WTC11 (cell line): ENCODE measurements at regions not wholly inside any gene's neighbourhood (a gene's known extent, or its start where the extent isn't known, plus 50 kb on each side); places are given as distances from the start of the nearest gene placed in this dataset.

Experiments used
- ATAC-seq: fragments of 200-7000 bp; cut with Tn5 transposase; 2 replicates; pipeline ENCODE4 v1.10.0; 2021; ENCODE audit warnings: mild to moderate bottlenecking, moderate library complexity
- CTCF ChIA-PET: fragments of 300-600 bp; sonication (Branson Sonifier 250); formaldehyde crosslinking; loops from one replicate; lab custom pipeline; 2021; ENCODE audit warnings: antibody characterized with exemption; lab: Charles Lee
- POLR2A ChIA-PET: fragments of 350-600 bp; sonication (Branson Sonifier 250); formaldehyde crosslinking; loops from one replicate; lab custom pipeline; 2021; ENCODE audit warnings: antibody characterized with exemption; lab: Charles Lee
- DNase-seq: peaks from one replicate; pipeline ENCODE4 v3.0.0; 2021; ENCODE audit warnings: low spot score
- H3K27ac Mint-ChIP-seq: 2 replicates; pipeline ENCODE4 v1.8.0; 2021; ENCODE audit warnings: mixed read lengths
- H3K27me3 Mint-ChIP-seq: 2 replicates; pipeline ENCODE4 v1.8.0; 2021; ENCODE audit warnings: low read depth, mild to moderate bottlenecking, moderate library complexity, mixed read lengths
- H3K36me3 Mint-ChIP-seq: 2 replicates; pipeline ENCODE4 v1.8.0; 2021; ENCODE audit warnings: mixed read lengths
- H3K4me1 Mint-ChIP-seq: 2 replicates; pipeline ENCODE4 v1.8.0; 2022; ENCODE audit warnings: mixed read lengths
- H3K4me3 Mint-ChIP-seq: 2 replicates; pipeline ENCODE4 v1.8.0; 2021; ENCODE audit warnings: mild to moderate bottlenecking, moderate library complexity, mixed read lengths
- H3K9me3 Mint-ChIP-seq: 2 replicates; pipeline ENCODE4 v1.8.0; 2021; ENCODE audit warnings: mixed read lengths
- AFF4 ChIP-seq: sonication (generic); formaldehyde crosslinking; IDR thresholded peaks from 2 replicates; pipeline ENCODE4 v1.8.1; 2023; ENCODE audit warnings: mild to moderate bottlenecking, missing genetic modification reagents, borderline replicate concordance
- ATF1 ChIP-seq: sonication (generic); formaldehyde crosslinking; IDR thresholded peaks from 2 replicates; pipeline ENCODE4 v1.8.1; 2023; ENCODE audit warnings: mild to moderate bottlenecking, moderate library complexity, missing genetic modification reagents
- ATF2 ChIP-seq: sonication (generic); formaldehyde crosslinking; IDR thresholded peaks from 2 replicates; pipeline ENCODE4 v1.8.1; 2022; ENCODE audit warnings: low read depth, missing genetic modification reagents, borderline replicate concordance
- CTCF ChIP-seq: fragments of 200-600 bp; IDR thresholded peaks from 2 replicates; pipeline ENCODE4 v1.8.0; 2022; ENCODE audit warnings: antibody characterized with exemption
- E2F5 ChIP-seq: sonication (generic); formaldehyde crosslinking; IDR thresholded peaks from 2 replicates; pipeline ENCODE4 v1.8.1; 2022; ENCODE audit warnings: mild to moderate bottlenecking, moderate library complexity, missing genetic modification reagents
- ESRRA ChIP-seq: sonication (generic); formaldehyde crosslinking; IDR thresholded peaks from 2 replicates; pipeline ENCODE4 v1.8.1; 2022; ENCODE audit warnings: mild to moderate bottlenecking, missing genetic modification reagents, borderline replicate concordance
- IRF2 ChIP-seq: sonication (generic); formaldehyde crosslinking; IDR thresholded peaks from 2 replicates; pipeline ENCODE4 v1.8.0; 2022; ENCODE audit warnings: low read depth, missing genetic modification reagents, borderline replicate concordance
- MLX ChIP-seq: sonication (generic); formaldehyde crosslinking; IDR thresholded peaks from 2 replicates; pipeline ENCODE4 v1.8.1; 2023; ENCODE audit warnings: mild to moderate bottlenecking, missing genetic modification reagents, moderate library complexity
- SMAD3 ChIP-seq: sonication (generic); formaldehyde crosslinking; IDR thresholded peaks from 2 replicates; pipeline ENCODE4 v1.8.0; 2022; ENCODE audit warnings: missing genetic modification reagents, mild to moderate bottlenecking, borderline replicate concordance
- SOX15 ChIP-seq: fragments of 250-450 bp; sonication (Bioruptor Pico); IDR thresholded peaks from 2 replicates; pipeline ENCODE4 v1.9.0; 2021; ENCODE audit warnings: mild to moderate bottlenecking
- STAT6 ChIP-seq: sonication (generic); formaldehyde crosslinking; conservative IDR thresholded peaks from 2 replicates; pipeline ENCODE4 v1.8.1; 2023; ENCODE audit warnings: mild to moderate bottlenecking, low read depth, missing genetic modification reagents, moderate library complexity
- TEAD1 ChIP-seq: sonication (generic); formaldehyde crosslinking; IDR thresholded peaks from 2 replicates; pipeline ENCODE4 v1.8.0; 2022; ENCODE audit warnings: mild to moderate bottlenecking, missing genetic modification reagents
- TEAD4 ChIP-seq: sonication (generic); formaldehyde crosslinking; IDR thresholded peaks from 2 replicates; pipeline ENCODE4 v1.8.0; 2022; ENCODE audit warnings: mild to moderate bottlenecking, missing genetic modification reagents
- TP53 ChIP-seq: sonication (generic); formaldehyde crosslinking; IDR thresholded peaks from 2 replicates; pipeline ENCODE4 v1.8.1; 2023; ENCODE audit warnings: mild to moderate bottlenecking, missing genetic modification reagents
- USF2 ChIP-seq: sonication (generic); formaldehyde crosslinking; IDR thresholded peaks from 2 replicates; pipeline ENCODE4 v1.8.1; 2023; ENCODE audit warnings: mild to moderate bottlenecking, missing genetic modification reagents, moderate library complexity
- ZBTB21 ChIP-seq: sonication (generic); formaldehyde crosslinking; IDR thresholded peaks from 2 replicates; pipeline ENCODE4 v1.8.1; 2023; ENCODE audit warnings: mild to moderate bottlenecking, missing genetic modification reagents, borderline replicate concordance
- ZBTB43 ChIP-seq: sonication (generic); formaldehyde crosslinking; IDR thresholded peaks from 2 replicates; pipeline ENCODE4 v1.8.1; 2023; ENCODE audit warnings: mild to moderate bottlenecking, missing genetic modification reagents
- ZNF232 ChIP-seq: sonication (generic); formaldehyde crosslinking; IDR thresholded peaks from 2 replicates; pipeline ENCODE4 v1.8.0; 2022; ENCODE audit warnings: mild to moderate bottlenecking, missing genetic modification reagents
- ZNF416 ChIP-seq: fragments of 250-450 bp; sonication (Bioruptor Pico); IDR thresholded peaks from 2 replicates; pipeline ENCODE4 v1.9.0; 2021; ENCODE audit warnings: mild to moderate bottlenecking, inconsistent platforms
- ZNF671 ChIP-seq: fragments of 250-450 bp; sonication (Bioruptor Pico); IDR thresholded peaks from 2 replicates; pipeline ENCODE4 v1.8.0; 2021; ENCODE audit warnings: mild to moderate bottlenecking

GRCh38 chr1:22290611-22291010, 147.7 kb upstream of the WNT4 start:
- no peak overlapping the region for H3K4me3 Mint-ChIP-seq
- no peak for ATAC-seq
- ChIA-PET CTCF (interaction anchor here (3.1 kb wide), 1 partner anchor 125 kb away, joined by 11 read pairs; no protein-coding TSS in a partner anchor), POLR2A (no interaction called here)
- no peaks in the 10 kb centered on the region for H3K27me3 Mint-ChIP-seq
- no peak for DNase-seq
- peaks cover 4% of the 10 kb centered on the region; the same call in 1 of the 2 replicates for H3K4me1 Mint-ChIP-seq
- peaks cover 9% of the 10 kb centered on the region for H3K9me3 Mint-ChIP-seq
- H3K36me3 Mint-ChIP-seq, result no peaks in the 10 kb centered on the region
- TF ChIP-seq ZBTB43 (CRISPR knock-in tag) (no peak), AFF4 (CRISPR knock-in tag) (no peak), TP53 (no peak), IRF2 (CRISPR knock-in tag) (no peak), ATF2 (CRISPR knock-in tag) (no peak), CTCF (no peak), ATF1 (CRISPR knock-in tag) (no peak), SMAD3 (CRISPR knock-in tag) (no peak), TEAD4 (CRISPR knock-in tag) (no peak), ZBTB21 (CRISPR knock-in tag) (no peak), TEAD1 (no peak), STAT6 (CRISPR knock-in tag) (no peak), E2F5 (CRISPR knock-in tag) (no peak), USF2 (CRISPR knock-in tag) (no peak), ZNF232 (CRISPR knock-in tag) (no peak), SOX15 (CRISPR knock-in tag) (no peak), MLX (CRISPR knock-in tag) (no peak), ESRRA (CRISPR knock-in tag) (no peak), ZNF671 (CRISPR knock-in tag) (no peak), ZNF416 (CRISPR knock-in tag) (no peak)
- H3K27ac Mint-ChIP-seq, result no peak overlapping the region
